OCI-LY3 (cell line): ENCODE measurements at regions not wholly inside any gene's neighbourhood (a gene's known extent, or its start where the extent isn't known, plus 50 kb on each side); places are given as distances from the start of the nearest gene placed in this dataset.

ENCODE experiments used
- CTCF ChIP-seq: fragments of 200-600, 300-600 bp; sonication (generic); IDR thresholded peaks from 2 replicates; pipeline ENCODE4 v1.5.1; 2014; ENCODE audit warnings: antibody characterized with exemption, low read length, low read depth
- EZH2phosphoT487 ChIP-seq: fragments of 200-600 bp; shearing (Covaris generic); IDR thresholded peaks from 2 replicates; pipeline ENCODE4 v1.6.1; 2018; ENCODE audit warnings: antibody characterized with exemption, mixed run types, low read depth

GRCh38 chr15:77732514-77733335 lies 100.0 kb upstream of the LINGO1 start:
- TF ChIP-seq CTCF: no peak
- no peak for TF ChIP-seq EZH2phosphoT487
